DND-41 (cell line): ENCODE measurements at regions not wholly inside any gene's neighbourhood (a gene's known extent, or its start where the extent isn't known, plus 50 kb on each side); places are given as distances from the start of the nearest gene placed in this dataset.

ENCODE experiments used
- CTCF ChIP-seq: IDR thresholded peaks from 2 replicates; pipeline ENCODE4 v1.5.1; 2012; ENCODE audit warnings: borderline replicate concordance, low read length, moderate library complexity, mild to moderate bottlenecking; ENCODE audit not compliant: poor library complexity, severe bottlenecking; ENCODE audit errors: extremely low read depth
- EZH2 ChIP-seq: IDR thresholded peaks from 3 replicates; pipeline ENCODE4 v1.6.1; 2012; ENCODE audit warnings: borderline replicate concordance, low read depth, mild to moderate bottlenecking, moderate library complexity, low read length, inconsistent platforms; ENCODE audit not compliant: severe bottlenecking

GRCh38 chr12:68416350-68416749 lies 84.2 kb upstream of the MDM1 start:
- TF ChIP-seq CTCF, result no peak
- TF ChIP-seq EZH2, result no peak
